ENCODE measurements at regions not wholly inside any gene's neighbourhood (a gene's known extent, or its start where the extent isn't known, plus 50 kb on each side); places are given as distances from the start of the nearest gene placed in this dataset.

GRCh38 chr2:129784486-129784885 lies 195.0 kb upstream of the RAB6C start:
- TF ChIP-seq CTCF (IDR thresholded peaks at IDR 0.05; ENCODE audit: low read depth, low read length, poor library complexity, severe bottlenecking) (no peak), EZH2phosphoT487 (IDR thresholded peaks at IDR 0.05; ENCODE audit: borderline replicate concordance, low read length) (no peak)

All from DOHH2 (cell line).